ENCODE measurements at regions not wholly inside any gene's neighbourhood (a gene's known extent, or its start where the extent isn't known, plus 50 kb on each side); places are given as distances from the start of the nearest gene placed in this dataset.

DNA sequence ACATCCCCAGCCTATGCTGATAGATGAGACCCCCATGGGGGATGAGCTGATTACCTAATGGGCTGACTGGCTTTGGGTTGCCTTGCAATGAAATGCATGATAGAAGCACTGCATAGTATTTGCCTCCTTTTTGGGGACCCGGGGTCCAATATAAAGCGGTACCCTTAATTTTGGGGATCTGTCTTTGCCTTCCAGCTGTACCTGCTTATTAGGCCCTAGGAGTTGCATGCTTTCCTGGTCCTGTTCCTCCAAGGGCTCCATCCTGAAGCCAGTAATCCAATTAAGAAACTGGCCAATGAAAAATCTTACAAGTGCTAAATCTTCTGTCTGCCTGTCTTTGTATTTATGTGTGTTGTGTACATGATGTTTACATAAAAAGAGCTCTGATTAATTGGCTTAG is 791.6 kb downstream of the TRIML1 start:
- WGBS, 2 donors: 85 to 86% methylated on average over 2 of the region's 2 CpGs
- Histone ChIP-seq H3K27me3 (no peaks in the 10 kb centered on the region), H3K27ac (no peak overlapping the region), H3K4me3 (no peak overlapping the region), H3K36me3 (no peaks in the 10 kb centered on the region), H3K4me1 (no peaks in the 10 kb centered on the region), H3K9me3 (peaks cover 0 to 6% (median 0%) of the 10 kb centered on the region in 4 donors)
- no peak for TF ChIP-seq POLR2AphosphoS5 (IDR thresholded peaks at IDR 0.05)
- TF ChIP-seq POLR2A (IDR thresholded peaks at IDR 0.05): no peak
- no peak for TF ChIP-seq CTCF (IDR thresholded peaks at IDR 0.05)
- TF ChIP-seq EP300 (IDR thresholded peaks at IDR 0.05): no peak
- intact Hi-C loops (cut with DNase I): no loop called here
- DNase-seq: no peak

- no peaks in the 10 kb centered on the region for H3K36me3 ChIP-seq
- TF ChIP-seq POLR2A (IDR thresholded peaks at IDR 0.05) (no peak), POLR2AphosphoS5 (IDR thresholded peaks at IDR 0.05) (no peak), EP300 (IDR thresholded peaks at IDR 0.05) (no peak), CTCF (IDR thresholded peaks at IDR 0.05) (no peak)
- H3K9me3 ChIP-seq: peaks cover 0 to 6% (median 0%) of the 10 kb centered on the region in 4 donors
- intact Hi-C loops (cut with DNase I): no loop called here
- DNase-seq: no peak
- H3K27ac ChIP-seq: no peak overlapping the region
- 74 to 75% methylated on average over 5 of the region's 5 CpGs for WGBS, 2 donors
- H3K4me3 ChIP-seq: no peak overlapping the region
- H3K4me1 ChIP-seq: no peaks in the 10 kb centered on the region
- H3K27me3 ChIP-seq: no peaks in the 10 kb centered on the region
These were observed 795.2 kb downstream of the TRIML1 start for GRCh38 chr4:188934320-188934962.

- no peak for TF ChIP-seq POLR2A (IDR thresholded peaks at IDR 0.05)
- H3K27ac ChIP-seq: no peak overlapping the region
- no peaks in the 10 kb centered on the region for H3K4me1 ChIP-seq
- intact Hi-C loops (cut with DNase I): no loop called here
- DNase-seq: no peak
- H3K27me3 ChIP-seq: no peaks in the 10 kb centered on the region
- H3K36me3 ChIP-seq: no peaks in the 10 kb centered on the region
- WGBS, 2 donors: 53 to 67% methylated on average over 3 of the region's 3 CpGs
- H3K4me3 ChIP-seq: no peak overlapping the region
- H3K9me3 ChIP-seq: no peaks in the 10 kb centered on the region
These were observed 802.4 kb downstream of the TRIML1 start for GRCh38 chr4:188941524-188942119.

DNA sequence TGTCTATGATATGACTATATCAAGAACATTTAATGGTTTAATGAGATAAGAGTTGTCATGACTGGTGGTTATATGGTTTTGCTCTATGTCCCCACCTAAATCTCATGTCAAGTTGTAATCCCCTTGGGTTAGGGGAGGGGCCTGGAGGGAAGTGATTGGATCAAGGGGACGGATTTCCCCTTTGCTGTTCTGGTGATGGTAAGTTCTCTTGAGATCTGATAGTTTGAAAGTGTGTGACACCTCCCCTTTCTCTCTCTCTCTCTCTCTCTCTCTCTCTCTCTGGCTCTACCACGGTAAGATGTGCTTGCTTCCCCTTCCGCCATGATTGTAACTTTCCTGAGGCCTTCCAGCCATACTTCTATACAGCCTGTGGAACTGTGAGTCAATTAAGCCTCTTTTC is 803.4 kb downstream of the TRIML1 start:
- no peaks in the 10 kb centered on the region for H3K27me3 ChIP-seq
- intact Hi-C loops (cut with DNase I): no loop called here
- no peak for TF ChIP-seq POLR2AphosphoS5 (IDR thresholded peaks at IDR 0.05)
- TF ChIP-seq POLR2A (IDR thresholded peaks at IDR 0.05): no peak
- no peak for TF ChIP-seq EP300 (IDR thresholded peaks at IDR 0.05)
- no peak for TF ChIP-seq CTCF (IDR thresholded peaks at IDR 0.05)
- H3K9me3 ChIP-seq: no peaks in the 10 kb centered on the region
- no peak overlapping the region for H3K27ac ChIP-seq
- H3K36me3 ChIP-seq: no peaks in the 10 kb centered on the region
- WGBS, 2 donors: 85% methylated on average over 3 of the region's 3 CpGs
- H3K4me1 ChIP-seq: no peaks in the 10 kb centered on the region
- DNase-seq: no peak
- no peak overlapping the region for H3K4me3 ChIP-seq

GRCh38 chr4:188949596-188949995 is 810.4 kb downstream of the TRIML1 start:
- Histone ChIP-seq H3K4me3 (no peak overlapping the region), H3K27ac (no peak overlapping the region), H3K27me3 (no peaks in the 10 kb centered on the region), H3K4me1 (no peaks in the 10 kb centered on the region), H3K36me3 (no peaks in the 10 kb centered on the region), H3K9me3 (peaks cover 0 to 3% (median 0%) of the 10 kb centered on the region in 4 donors)
- DNase-seq: no peak
- TF ChIP-seq EP300 (IDR thresholded peaks at IDR 0.05): no peak
- no peak for TF ChIP-seq POLR2AphosphoS5 (IDR thresholded peaks at IDR 0.05)
- TF ChIP-seq CTCF (IDR thresholded peaks at IDR 0.05): no peak
- TF ChIP-seq POLR2A (IDR thresholded peaks at IDR 0.05): no peak
- 53 to 58% methylated on average over 4 of the region's 4 CpGs for WGBS, 2 donors
- intact Hi-C loops (cut with DNase I): no loop called here
